Mesothelial cell of epicardium (in vitro differentiated cells): ENCODE measurements at regions not wholly inside any gene's neighbourhood (a gene's known extent, or its start where the extent isn't known, plus 50 kb on each side); places are given as distances from the start of the nearest gene placed in this dataset.

Experiments used
- DNase-seq, 2 experiments: peaks; one replicate each; pipeline ENCODE4 v3.0.0; 2021; ENCODE audit warnings: low spot score in 2 of 2; ENCODE audit not compliant: unreplicated experiment in 2 of 2
- H3K27ac Mint-ChIP-seq: 2 replicates; pipeline ENCODE4 v1.8.0; 2021; ENCODE audit warnings: mixed read lengths
- H3K27me3 Mint-ChIP-seq: 2 replicates; pipeline ENCODE4 v1.8.0; 2021; ENCODE audit warnings: low read depth, mixed read lengths
- H3K36me3 Mint-ChIP-seq: 2 replicates; pipeline ENCODE4 v1.8.0; 2021; ENCODE audit warnings: mixed read lengths
- H3K4me1 Mint-ChIP-seq: 2 replicates; pipeline ENCODE4 v1.8.0; 2021; ENCODE audit warnings: mixed read lengths
- H3K4me3 Mint-ChIP-seq: 2 replicates; pipeline ENCODE4 v1.8.0; 2021; ENCODE audit warnings: mild to moderate bottlenecking, moderate library complexity, mixed read lengths
- H3K9me3 Mint-ChIP-seq: 2 replicates; pipeline ENCODE4 v1.8.0; 2021; ENCODE audit warnings: mixed read lengths
- TF ChIP-seq, protein P1 (sequence below): fragments of 200-600 bp; sonication (generic); IDR thresholded peaks from one replicate; pipeline ENCODE4 v1.5.0; 2021; ENCODE audit warnings: antibody characterized with exemption; ENCODE audit not compliant: unreplicated experiment

DNA sequence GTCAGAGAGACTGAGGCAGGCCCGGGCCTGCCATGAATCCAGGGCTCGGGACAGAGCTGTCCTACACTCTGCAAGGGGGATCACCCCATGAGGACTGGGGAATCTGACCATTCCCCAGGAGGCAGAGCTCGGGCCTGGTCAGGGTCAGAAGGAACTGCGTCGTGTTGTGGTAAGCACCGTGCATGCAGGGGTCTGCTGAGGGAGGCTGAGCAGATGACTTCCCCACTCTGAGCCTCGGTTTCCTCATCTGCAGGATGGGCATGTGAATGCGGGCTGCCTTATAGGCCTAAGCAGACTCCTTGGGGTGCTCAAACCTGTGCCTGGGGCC, 61.6 kb upstream of the IQSEC1 start:
- no peak for DNase-seq
- peaks cover 33% of the 10 kb centered on the region for H3K27me3 Mint-ChIP-seq
- H3K4me3 Mint-ChIP-seq: no peak overlapping the region

DNA sequence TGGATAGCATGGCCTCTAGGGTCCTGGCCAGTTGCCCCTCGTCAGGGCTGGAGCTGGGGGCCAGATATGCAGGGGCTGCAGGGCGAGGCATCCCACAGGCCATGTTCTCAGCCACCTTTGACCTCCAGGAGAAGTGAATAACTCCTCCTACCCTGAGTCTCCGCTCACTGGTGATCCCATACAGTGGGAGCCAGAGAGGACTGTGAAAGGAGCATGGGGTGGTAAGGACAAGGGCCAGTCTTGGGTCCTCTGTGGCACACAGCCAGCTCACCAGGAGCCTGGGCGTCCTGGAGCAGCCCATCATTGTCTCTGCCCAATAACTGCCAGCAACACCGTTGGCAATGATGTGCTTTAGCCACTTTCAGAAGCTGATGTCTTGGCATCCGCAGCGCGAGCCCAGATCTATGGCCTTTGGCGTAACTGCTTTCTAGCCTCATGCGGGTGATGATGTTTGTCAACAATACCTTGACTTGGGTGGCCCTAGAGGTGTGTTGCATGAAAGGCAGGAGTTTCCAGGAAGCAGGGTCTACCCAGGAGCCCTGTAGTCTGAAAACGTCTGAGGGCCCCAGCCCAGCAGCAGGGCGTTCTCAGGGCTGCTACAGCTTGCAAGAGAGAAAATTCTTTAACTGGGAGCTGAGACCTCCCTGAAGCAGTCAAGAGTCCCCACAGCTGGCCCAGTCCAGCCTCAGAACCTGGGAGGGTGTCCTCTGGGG, 61.1 kb upstream of the IQSEC1 start:
- Mint-ChIP-seq H3K27me3 (peaks cover 31% of the 10 kb centered on the region), H3K4me3 (no peak overlapping the region), H3K27ac (no peak overlapping the region), H3K36me3 (no peaks in the 10 kb centered on the region), H3K9me3 (no peaks in the 10 kb centered on the region), H3K4me1 (no peaks in the 10 kb centered on the region)
- no peak for DNase-seq
- TF ChIP-seq, protein P1, sequence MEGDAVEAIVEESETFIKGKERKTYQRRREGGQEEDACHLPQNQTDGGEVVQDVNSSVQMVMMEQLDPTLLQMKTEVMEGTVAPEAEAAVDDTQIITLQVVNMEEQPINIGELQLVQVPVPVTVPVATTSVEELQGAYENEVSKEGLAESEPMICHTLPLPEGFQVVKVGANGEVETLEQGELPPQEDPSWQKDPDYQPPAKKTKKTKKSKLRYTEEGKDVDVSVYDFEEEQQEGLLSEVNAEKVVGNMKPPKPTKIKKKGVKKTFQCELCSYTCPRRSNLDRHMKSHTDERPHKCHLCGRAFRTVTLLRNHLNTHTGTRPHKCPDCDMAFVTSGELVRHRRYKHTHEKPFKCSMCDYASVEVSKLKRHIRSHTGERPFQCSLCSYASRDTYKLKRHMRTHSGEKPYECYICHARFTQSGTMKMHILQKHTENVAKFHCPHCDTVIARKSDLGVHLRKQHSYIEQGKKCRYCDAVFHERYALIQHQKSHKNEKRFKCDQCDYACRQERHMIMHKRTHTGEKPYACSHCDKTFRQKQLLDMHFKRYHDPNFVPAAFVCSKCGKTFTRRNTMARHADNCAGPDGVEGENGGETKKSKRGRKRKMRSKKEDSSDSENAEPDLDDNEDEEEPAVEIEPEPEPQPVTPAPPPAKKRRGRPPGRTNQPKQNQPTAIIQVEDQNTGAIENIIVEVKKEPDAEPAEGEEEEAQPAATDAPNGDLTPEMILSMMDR: no peak

More for the DNA sequence above, 61.6 kb upstream of the IQSEC1 start:
- TF ChIP-seq, protein P1: no peak
- no peaks in the 10 kb centered on the region for H3K9me3 Mint-ChIP-seq
- H3K4me1 Mint-ChIP-seq: no peaks in the 10 kb centered on the region
- H3K36me3 Mint-ChIP-seq: no peaks in the 10 kb centered on the region
- H3K27ac Mint-ChIP-seq: no peak overlapping the region

DNA sequence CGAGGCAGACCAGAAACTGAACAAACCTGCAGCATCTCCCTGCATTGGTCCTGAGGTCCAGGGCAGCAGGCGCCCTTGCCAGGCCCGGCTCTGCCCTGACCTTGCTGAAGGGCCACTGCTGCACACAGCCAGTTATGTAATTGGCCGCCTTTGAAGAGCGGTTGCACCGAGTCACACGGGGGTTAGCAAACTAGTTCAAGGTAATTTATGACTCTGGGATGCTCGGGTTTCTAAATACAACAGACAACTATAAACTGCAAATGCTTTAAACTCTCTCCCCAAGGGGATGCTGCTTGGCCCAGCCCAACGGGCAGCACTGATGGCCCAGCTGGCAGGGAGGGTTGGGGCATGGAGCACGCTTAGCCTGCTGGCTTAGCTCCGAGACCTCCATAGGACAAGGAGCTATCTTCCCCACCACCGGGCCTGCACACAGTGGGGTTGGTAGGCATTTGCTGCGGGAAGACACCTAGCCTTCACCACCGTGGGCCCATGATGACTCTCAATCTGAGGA, 60.3 kb upstream of the IQSEC1 start:
- peaks cover 27% of the 10 kb centered on the region for H3K27me3 Mint-ChIP-seq
- no peak overlapping the region for H3K4me3 Mint-ChIP-seq
- no peak overlapping the region for H3K27ac Mint-ChIP-seq
- no peak for DNase-seq
- no peaks in the 10 kb centered on the region for H3K9me3 Mint-ChIP-seq
- H3K36me3 Mint-ChIP-seq: no peaks in the 10 kb centered on the region
- TF ChIP-seq, protein P1: no peak
- no peaks in the 10 kb centered on the region for H3K4me1 Mint-ChIP-seq

DNA sequence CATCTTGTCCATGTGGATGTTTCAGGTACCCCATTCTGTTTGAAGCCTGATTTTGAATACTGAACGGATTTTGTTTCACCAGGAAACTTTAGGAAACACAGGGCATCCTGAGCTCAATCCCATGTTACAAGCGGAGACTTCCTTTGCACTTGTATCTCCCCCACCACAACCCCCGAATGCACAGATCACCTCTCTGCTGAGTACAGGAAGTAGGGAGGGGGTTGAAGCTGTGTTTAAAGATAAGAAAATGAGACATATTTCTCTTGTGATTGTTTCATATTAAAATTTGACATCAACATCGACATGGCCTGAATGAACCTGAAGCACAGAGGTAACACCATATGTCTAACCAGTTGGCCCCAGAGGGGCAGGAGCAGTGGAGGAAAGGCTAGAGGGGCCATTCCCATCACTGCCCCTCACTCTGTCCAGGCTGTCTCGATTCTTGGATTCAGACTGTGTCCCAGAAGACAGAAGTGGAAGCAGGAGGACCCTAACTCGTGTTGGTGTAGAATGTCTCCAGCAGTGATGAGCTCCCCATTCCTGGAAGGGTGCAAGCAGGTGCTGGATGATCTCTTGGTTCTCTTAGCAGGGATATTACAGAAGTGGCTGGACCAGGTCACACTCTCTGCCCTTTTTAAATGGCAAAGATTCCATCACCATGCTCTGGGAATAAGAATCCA, 59.6 kb upstream of the IQSEC1 start:
- H3K4me1 Mint-ChIP-seq: no peaks in the 10 kb centered on the region
- H3K27ac Mint-ChIP-seq: no peak overlapping the region
- H3K9me3 Mint-ChIP-seq: no peaks in the 10 kb centered on the region

GRCh38 chr3:13132281-13132680, 59.1 kb upstream of the IQSEC1 start:
- peaks cover 28% of the 10 kb centered on the region for H3K27me3 Mint-ChIP-seq
- no peaks in the 10 kb centered on the region for H3K4me1 Mint-ChIP-seq
- no peak overlapping the region for H3K27ac Mint-ChIP-seq
- H3K9me3 Mint-ChIP-seq: no peaks in the 10 kb centered on the region
- TF ChIP-seq, protein P1: no peak
- no peak for DNase-seq
- no peaks in the 10 kb centered on the region for H3K36me3 Mint-ChIP-seq
- no peak overlapping the region for H3K4me3 Mint-ChIP-seq

More for the DNA sequence above, 59.6 kb upstream of the IQSEC1 start:
- Mint-ChIP-seq H3K4me3 (no peak overlapping the region), H3K27me3 (peaks cover 27% of the 10 kb centered on the region), H3K36me3 (no peaks in the 10 kb centered on the region)
- DNase-seq: no peak
- TF ChIP-seq, protein P1: no peak
